GM11168 (cell line): ENCODE measurements at regions not wholly inside any gene's neighbourhood (a gene's known extent, or its start where the extent isn't known, plus 50 kb on each side); places are given as distances from the start of the nearest gene placed in this dataset.
"Not testable (repeated sequence)": the region's sequence is repeated elsewhere in the genome, so short reads cannot be mapped to it uniquely, and the experiment has no call there.

Experiments used
- in situ Hi-C: fragments of 300-500 bp; cut with MboI; formaldehyde crosslinking; loops from one replicate; pipeline ENCODE4 v1.12.0; 2022; ENCODE audit warnings: low sequenced_read_pairs; ENCODE audit not compliant: unreplicated experiment

DNA sequence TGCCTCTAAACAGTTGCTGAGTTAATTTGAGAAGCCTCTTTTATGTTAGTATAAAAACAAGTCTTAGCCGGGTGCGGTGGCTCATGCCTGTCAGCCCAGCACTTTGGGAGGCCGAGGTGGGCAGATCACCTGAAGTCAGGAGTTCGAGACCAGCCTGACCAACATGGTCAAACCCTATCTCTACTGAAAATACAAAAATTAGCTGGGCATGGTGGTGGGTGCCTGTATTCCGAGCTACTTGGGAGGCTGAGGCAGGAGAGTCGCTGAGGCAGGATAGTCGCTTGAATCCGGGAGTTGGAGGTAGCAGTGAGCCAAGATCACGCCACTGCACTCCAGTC, 317.5 kb downstream of the QKI start:
- in situ Hi-C loops, result not testable (repeated sequence)

DNA sequence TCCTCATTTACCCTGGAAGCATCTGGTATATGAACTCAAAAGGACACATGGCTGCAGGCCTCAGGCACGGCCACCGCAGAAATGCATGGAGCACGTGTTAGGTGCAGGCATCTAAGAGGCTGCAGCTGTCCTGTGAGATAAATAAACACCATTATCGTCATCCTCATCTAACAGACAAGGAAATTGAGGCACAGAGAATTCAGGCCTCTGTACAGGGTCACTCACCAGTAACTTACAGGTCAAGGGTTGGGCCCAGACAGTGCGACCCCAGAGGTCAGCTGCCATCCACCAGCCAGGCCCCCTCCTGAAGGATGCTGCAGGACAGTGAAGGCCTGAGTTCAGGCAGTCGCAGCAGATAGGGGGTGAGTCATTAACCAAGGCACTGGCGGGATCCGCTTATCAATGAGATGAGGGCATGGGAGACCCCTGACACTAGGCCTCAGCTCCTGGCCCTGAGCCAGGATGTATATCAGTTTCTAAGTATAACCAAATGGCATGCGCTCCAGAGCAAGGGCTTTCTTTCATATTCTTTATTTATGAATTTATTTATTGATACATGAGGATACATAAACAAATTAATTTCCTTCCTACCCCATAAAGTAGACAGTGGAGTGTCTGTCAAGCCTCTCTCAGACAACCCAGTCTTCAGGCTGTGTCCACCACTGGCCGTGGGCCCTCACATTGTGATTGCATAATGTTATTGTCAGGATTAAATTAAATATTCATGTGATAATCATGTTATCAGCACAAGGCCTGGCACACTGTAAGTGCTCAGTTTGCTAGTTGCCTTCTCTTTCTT, 316.9 kb downstream of the QKI start:
- in situ Hi-C loops, result no loop called here

DNA sequence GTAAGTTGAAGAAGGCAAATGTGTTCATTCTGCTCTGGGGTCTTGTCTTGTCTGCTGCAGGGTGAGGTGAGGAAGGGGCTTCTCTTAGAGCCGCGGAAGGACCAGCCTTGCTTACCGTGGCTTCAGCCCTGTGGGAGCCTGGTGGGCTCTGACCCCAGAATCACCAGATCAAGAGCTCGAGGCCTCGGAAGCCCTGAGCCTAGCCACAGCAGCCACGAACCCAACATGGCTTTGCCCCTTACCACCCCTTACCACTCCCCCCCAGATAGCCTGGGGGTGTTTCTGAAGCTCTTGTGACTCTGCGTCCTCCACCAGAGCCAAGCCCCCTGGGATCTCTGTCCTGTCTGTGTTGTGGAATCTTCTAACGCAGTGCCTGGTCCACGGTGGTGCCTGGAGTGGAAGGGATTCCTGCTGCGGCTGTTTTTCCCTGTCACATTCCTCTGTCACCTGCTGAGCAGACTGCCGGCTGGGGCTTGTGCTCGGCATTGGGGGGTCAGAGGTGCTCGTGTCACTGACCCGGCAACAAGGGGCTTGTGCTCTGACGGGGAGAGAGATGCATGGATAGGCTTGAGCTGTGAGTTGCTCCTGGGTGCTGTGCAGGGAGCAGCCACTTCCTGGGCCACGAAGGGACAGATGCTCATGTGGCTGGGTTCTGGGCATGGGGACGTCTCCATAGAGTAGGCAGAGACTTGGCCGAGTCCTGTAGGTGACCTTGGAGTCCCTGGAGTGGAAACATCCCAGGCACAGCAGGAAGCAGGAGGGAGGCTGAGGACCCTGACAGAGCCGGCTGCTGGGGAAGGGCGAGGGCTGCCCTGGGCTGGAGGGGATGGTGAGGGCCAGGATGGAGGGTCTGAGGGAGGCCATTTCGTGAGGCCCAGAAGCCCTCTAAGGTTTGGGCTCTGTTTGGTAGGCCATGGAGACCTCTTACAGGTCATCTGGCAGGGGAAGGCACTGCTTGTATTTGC, 316.0 kb downstream of the QKI start:
- in situ Hi-C loops, result no loop called here

DNA sequence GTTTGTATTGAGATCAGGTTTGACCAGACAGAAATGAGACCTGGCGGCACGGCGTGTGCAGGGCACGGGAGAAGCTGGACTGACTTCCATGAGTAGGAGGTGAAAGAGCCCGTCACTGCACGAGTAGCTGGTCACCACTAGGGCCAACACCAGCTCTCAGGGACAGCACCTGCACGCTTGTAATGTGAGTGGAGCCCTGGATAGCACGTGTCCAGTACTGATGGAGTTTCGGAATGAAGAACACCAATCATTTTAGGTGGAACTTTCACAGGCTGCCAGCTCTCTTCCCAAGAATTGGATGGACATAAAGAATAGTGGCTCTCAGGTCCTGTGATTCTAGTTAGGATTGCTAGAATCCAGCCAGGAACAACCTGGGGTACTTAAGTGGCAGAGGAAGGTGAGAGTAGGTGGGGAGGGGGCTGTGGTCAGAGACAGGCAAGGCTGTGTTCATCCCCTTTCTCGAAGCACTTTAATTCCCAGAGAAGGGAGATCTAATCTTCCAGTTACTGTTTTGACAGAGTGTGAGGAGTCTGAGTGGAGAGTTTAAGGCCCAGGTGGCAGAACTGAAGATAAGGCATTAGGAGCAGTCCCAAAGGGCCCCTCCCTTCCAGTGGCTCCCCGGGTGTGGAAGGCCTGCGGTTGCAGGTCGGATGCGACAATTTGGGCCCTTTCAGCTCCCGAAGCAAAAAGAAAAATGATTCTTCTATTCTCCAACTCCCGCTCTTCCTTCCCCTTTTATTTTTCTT, 314.8 kb downstream of the QKI start:
- in situ Hi-C loops, result no loop called here

DNA sequence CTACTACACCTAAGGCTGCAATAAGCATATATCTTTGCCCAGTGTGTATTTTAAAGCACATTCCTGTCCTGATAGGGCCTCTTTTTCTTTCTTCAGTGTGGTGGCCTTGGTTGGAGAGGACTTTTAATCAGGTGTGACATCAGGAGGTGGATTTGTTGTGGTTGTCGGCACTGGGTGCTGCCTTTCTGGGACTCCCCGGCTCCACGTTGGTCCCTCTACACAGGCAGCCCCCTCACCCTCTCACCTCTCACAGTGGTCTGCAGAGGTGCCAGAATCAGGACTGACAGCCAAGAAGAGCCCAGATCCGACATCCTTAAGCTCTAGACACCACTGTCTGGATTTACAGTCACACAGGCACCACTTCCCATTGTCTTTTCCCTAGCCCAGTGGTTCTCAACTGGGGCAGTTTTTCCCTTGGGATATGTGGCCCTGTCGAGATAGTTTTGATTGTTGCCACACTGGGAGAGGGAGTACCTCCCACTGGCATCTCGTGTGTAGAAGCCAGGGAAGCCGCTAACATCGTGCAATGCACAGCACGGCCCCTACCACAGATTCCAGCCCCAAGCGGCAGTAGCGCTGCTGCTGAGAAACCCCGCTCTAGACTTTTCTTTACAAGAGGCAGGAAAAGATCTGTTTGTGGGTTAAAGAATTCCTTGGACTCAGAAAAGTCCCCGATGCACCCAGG, 314.1 kb downstream of the QKI start:
- in situ Hi-C loops, result no loop called here

DNA sequence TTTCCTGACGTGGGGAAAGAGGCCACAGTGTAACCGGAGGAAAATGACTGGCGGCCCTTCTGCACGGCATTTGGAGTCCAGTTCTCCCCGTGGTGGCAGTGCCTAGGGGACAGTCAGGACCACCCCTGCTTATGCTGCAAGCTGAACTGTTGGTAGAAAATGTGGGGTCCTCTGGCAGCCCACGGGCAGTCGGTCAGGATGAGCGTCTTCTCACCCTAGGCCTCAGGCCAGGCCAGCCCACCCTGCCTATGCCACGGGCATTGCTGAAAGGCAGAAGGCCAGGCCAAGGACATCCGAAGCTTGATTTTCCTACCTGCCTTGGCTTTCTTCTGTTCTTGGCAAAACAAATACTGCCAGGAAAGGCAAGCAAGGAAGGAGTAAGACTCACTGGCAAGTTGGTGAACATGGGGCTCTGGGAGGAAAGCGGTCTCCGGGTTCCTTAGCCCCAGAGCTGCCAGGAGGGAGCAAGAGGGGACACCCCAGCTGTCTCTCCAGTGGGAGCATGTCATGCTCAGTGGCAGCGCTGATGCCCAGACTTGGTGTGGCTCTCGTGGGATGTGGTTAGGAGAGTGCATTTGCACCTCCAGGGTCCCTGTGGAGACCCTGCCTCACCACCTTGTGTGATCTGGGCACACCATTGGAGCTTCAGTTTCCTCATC, 311.6 kb downstream of the QKI start:
- in situ Hi-C loops, result no loop called here

DNA sequence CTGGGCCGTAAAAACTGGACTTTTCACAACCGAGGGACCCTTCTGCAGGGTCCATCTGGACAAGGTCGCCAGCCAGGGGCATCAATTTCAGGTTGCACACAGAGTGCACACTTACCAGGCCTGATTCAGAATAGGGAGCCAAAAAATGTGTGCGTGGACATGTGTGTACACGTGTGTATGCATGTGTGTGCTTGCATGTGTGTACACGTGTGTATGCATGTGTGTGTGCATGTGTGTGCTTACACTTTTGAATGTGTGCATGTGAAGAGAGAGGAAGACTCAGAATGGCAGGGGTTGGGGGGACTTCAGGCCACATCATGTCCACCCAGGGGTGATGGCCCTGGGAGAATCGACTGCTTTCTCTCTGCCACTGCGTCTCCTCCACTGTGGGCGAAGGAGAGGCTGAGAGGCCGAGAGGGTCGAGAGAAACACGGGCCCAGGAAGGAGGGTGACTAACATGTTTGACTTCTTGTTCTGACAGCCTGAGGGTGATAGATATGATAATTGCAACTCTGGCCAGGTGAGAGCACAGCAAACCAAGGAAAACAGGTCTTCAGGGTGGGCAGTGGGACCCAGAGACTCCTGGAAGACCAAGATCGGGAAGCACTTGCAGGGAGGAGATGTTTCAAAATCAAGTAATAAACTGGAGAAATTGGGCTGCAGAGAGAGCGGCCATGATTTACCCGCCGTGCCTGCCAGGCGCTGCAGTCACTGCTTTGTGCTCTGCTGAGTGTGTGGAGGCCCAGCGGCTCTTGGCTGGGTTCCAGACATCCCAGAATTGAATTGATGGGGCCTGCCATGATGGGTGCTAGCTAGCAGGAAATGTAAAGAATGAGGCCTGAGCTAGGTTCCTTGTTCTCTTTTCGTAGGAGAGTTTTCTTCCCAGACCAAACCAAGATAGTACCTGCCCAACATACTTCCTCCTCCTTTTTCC, 310.8 kb downstream of the QKI start:
- in situ Hi-C loops, result no loop called here

DNA sequence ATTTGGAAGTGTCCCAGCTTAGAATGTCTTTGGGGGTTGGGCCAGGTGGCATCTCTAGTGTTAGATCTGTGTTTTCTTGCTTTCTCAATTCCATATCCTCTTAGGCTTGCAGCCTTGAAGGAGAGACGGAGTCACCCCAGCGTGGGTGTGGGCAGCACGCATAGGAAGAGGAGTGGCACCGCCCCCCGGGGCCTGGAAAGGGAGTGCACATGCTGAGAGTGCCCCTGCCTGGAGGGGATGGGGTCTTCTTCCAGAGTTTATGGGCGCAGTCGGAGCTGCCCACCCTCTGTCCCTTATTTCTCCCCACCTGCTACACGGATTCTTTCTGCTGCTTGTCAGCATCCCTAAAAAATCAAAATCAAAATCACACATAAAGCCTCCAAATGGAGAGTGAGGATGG, 309.7 kb downstream of the QKI start:
- in situ Hi-C loops, result loop anchor here (25.0 kb wide), 1 partner anchor 287 kb away; no protein-coding TSS in a partner anchor

DNA sequence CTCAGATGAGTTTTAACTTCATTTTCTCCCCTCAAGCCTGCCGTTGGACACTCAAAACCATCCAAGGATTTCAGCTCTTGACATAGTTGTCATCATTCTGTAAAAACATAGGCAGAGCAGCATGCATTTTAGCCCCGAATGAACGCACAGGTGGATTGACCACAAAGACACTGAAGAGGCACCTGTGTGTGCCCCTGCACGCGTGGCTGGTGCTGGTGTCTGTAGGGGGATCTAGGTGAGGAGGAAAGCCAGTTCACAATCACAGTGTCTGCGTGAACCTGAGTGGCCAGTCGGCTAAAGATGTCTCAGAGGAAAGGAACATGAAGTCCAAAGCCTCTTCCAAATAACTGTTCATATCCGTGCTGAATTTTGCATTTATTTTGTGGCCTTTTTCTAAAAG, 309.2 kb downstream of the QKI start:
- in situ Hi-C loops, result loop anchor here (25.0 kb wide), 1 partner anchor 286 kb away; no protein-coding TSS in a partner anchor

DNA sequence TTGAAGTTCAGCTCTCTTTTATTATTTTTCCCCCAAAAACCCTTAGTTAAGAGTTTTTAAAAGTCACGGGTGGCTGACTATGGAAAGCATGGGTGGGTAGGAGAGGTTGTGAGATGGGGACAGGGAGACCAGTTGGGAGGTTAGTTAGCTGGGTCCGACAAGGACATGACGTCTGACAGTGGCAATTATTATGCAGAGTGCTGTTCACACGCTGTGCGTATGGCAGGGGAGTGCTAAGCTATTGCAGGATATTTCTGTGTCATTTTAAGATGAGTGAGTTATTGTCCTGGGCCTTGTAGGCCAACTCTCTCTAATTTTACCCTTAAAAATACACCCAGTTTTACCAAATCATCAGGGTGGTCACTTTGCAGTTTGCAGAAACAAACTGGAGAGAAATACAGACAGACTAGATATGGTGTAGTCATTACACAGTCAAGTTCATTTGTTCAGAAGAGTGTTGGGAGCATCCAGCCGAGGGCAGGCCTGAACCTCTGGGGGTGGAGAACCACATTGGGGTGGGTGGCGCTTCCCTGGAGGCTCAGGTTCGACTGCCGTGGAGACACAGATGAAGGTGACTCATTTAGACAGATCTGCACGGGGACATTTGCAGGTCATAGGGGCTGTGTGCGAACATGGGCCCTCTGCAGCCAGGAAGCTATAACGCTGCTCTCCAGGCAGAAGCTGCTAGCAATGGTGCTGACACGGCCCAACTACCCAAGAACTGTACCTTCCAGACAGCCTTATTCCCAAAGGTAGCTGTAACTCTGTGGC, 307.6 kb downstream of the QKI start:
- in situ Hi-C loops, result loop anchor here (25.0 kb wide), 1 partner anchor 285 kb away; no protein-coding TSS in a partner anchor

DNA sequence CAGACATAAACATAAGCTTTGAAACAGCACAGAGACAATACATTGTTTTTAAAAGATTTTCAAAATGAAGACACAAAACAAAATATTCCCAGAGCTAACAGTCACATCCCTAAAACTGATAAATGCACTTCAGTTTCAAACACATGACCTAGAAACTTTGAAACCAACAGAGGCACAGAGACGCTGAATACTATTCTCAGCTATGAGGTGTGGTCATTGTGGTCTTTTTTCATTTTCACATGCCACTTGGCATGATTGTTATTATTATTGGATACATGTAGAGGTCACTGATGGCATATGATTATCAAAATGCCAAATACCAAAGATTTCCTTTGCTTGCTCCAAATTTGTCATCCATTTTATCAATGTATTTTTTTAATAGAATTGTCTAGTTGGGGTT, 306.9 kb downstream of the QKI start:
- in situ Hi-C loops, result loop anchor here (25.0 kb wide), 1 partner anchor 284 kb away; no protein-coding TSS in a partner anchor

DNA sequence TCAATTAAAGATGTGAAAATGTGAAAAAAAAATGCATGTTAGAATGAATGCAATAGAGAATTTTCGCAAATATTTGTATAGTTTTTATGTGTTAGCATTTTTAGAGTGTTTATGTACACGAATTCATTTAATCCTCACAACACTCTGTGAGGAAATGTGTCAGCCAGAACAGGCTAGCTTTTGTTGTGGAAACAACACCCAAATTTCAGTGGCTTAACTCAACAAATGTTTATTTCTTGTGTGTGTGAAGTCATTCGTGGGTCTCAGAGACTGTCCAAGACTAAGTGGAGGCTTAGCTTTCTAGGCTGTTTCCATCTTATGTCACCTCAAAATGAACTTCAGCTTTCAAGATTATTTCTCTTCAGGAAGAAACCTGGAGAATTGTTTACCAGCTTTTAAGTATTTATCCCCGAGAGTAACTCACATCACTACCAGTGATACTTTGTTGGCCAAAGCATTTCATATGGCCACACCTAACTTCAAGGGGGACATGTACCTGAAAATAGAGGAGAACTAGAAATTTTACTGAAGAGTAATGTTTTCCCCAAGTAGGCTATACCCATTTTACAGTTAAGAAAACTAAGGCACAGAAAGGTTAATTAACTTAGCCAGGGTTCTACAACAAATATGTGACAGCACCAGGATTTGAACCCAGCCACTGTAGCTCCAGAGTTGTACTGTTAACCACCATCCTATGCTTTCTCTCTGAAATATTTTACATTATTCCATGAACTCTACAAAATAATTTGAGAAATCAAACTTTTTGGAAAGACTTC, 306.1 kb downstream of the QKI start:
- in situ Hi-C loops, result loop anchor here (25.0 kb wide), 1 partner anchor 283 kb away; no protein-coding TSS in a partner anchor

DNA sequence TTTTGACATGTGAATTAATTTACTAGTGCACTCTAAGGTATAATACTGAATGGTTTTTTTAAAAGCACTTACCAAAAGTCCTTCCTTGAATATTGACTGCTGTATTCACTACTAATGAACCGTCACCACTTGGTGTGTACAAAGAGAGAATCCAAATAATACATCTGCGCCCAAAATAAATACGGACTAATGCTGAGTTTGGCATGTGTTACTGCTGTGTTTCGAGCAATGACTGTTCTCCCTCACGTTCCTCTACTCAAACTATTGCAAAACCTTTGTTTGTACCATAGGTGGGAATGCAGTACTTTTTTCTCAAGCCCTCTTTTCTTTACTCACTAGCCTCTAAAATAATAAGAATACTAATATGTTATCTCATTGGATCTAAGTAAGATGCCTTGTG, 305.5 kb downstream of the QKI start:
- in situ Hi-C loops, result loop anchor here (25.0 kb wide), 1 partner anchor 283 kb away; no protein-coding TSS in a partner anchor

DNA sequence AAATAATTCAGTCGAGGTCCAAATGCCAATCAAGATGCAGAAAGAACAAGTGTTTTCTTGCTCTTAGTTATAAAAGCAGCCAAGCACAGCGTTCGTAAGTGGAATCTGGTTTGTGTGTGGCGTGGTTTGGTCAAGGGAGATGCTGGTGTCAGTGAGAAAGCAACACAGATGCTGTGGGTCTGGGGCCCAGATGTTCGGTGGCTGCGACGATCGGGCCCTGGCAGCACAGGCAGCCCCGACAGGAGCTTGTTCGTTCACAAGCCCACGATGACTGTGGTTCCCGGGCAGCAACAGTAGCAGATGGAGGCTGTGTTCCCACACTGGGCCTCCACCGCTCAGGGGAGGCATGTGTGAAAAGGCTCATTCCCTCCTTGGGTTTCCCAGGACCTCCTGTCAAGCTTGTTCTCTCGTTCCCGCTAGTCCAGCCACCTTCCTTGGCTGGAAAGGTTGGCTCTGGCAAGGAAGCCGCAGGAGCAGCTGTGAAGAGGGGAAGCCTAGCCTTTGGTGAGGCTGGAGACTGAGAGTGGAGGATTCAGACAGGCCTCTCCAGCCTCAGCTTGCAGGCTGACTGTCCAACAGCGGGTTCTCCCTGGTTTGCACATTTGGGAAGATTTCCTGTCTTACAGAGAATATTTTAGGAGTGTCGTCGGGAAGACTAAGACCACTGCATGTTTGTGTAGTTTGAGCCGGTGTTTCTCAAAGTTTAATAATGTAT, 304.7 kb downstream of the QKI start:
- in situ Hi-C loops, result loop anchor here (25.0 kb wide), 1 partner anchor 282 kb away; no protein-coding TSS in a partner anchor

DNA sequence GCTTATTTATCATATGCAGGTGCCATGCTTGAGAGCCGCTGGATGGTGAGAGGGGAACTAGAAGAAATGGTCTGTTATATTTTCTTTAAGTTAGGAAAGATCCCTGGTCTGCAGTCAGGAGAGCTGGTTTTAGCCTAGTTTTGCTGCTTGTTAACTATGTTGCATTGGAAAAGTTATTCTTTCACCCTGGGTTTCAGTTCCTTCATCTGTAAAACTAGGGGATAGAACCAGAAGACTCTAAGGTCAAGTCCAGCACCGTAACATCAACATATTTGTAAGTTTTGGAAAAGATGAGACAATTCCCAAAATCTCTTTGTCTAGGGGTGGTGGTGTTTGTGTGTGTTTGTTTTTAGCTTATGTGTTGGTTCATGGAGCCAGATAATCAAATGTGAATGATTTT, 304.0 kb downstream of the QKI start:
- in situ Hi-C loops, result loop anchor here (25.0 kb wide), 1 partner anchor 281 kb away; no protein-coding TSS in a partner anchor
